WTC11 (cell line): ENCODE measurements at regions not wholly inside any gene's neighbourhood (a gene's known extent, or its start where the extent isn't known, plus 50 kb on each side); places are given as distances from the start of the nearest gene placed in this dataset.

Experiments used
- ATF1 ChIP-seq: sonication (generic); formaldehyde crosslinking; IDR thresholded peaks from 2 replicates; pipeline ENCODE4 v1.8.1; 2023; ENCODE audit warnings: mild to moderate bottlenecking, moderate library complexity, missing genetic modification reagents
- CTCF ChIP-seq: fragments of 200-600 bp; IDR thresholded peaks from 2 replicates; pipeline ENCODE4 v1.8.0; 2022; ENCODE audit warnings: antibody characterized with exemption
- IRF2 ChIP-seq: sonication (generic); formaldehyde crosslinking; IDR thresholded peaks from 2 replicates; pipeline ENCODE4 v1.8.0; 2022; ENCODE audit warnings: low read depth, missing genetic modification reagents, borderline replicate concordance
- PRDM15 ChIP-seq: sonication (generic); formaldehyde crosslinking; IDR thresholded peaks from 2 replicates; pipeline ENCODE4 v1.8.0; 2022; ENCODE audit warnings: missing genetic modification reagents
- RELA ChIP-seq: sonication (generic); formaldehyde crosslinking; IDR thresholded peaks from 2 replicates; pipeline ENCODE4 v1.8.1; 2022; ENCODE audit warnings: missing genetic modification reagents, mild to moderate bottlenecking, borderline replicate concordance
- ZNF425 ChIP-seq: fragments of 250-450 bp; sonication (Bioruptor Pico); conservative IDR thresholded peaks from 2 replicates; pipeline ENCODE4 v1.9.0; 2021; ENCODE audit warnings: mild to moderate bottlenecking

- TF ChIP-seq CTCF (no peak), ATF1 (CRISPR knock-in tag) (no peak), IRF2 (CRISPR knock-in tag) (no peak), ZNF425 (no peak), PRDM15 (CRISPR knock-in tag) (no peak), RELA (CRISPR knock-in tag) (no peak)
These were observed 126.9 kb downstream of the IPMK start for GRCh38 chr10:58140691-58141347.
